WERI-Rb-1 (cell line): ENCODE measurements at regions not wholly inside any gene's neighbourhood (a gene's known extent, or its start where the extent isn't known, plus 50 kb on each side); places are given as distances from the start of the nearest gene placed in this dataset.

Source experiments
- DNase-seq: peaks from one replicate; pipeline ENCODE4 v3.0.0-alpha.2; 2020
- H3K27ac ChIP-seq: fragments of 250-450 bp; sonication (Bioruptor Pico); 2 replicates; pipeline ENCODE4 v1.5.1; 2020; ENCODE audit warnings: mild to moderate bottlenecking, moderate library complexity
- H3K27me3 ChIP-seq: fragments of 250-450 bp; sonication (Bioruptor Pico); 2 replicates; pipeline ENCODE4 v1.5.1; 2021; ENCODE audit warnings: mild to moderate bottlenecking, low read depth, moderate library complexity; ENCODE audit not compliant: insufficient read depth, severe bottlenecking
- H3K36me3 ChIP-seq: fragments of 250-450 bp; sonication (Bioruptor Pico); 2 replicates; pipeline ENCODE4 v1.5.1; 2020; ENCODE audit warnings: mild to moderate bottlenecking, moderate library complexity
- H3K4me3 ChIP-seq: 2 replicates; pipeline ENCODE4 v1.5.1; 2011; ENCODE audit warnings: low read depth, mild to moderate bottlenecking, control low read depth, low read length
- H3K9me3 ChIP-seq: fragments of 250-450 bp; sonication (Bioruptor Pico); 2 replicates; pipeline ENCODE4 v1.5.1; 2021; ENCODE audit warnings: mild to moderate bottlenecking, moderate library complexity; ENCODE audit not compliant: severe bottlenecking
- CTCF ChIP-seq: IDR thresholded peaks from 2 replicates; pipeline ENCODE4 v1.5.1; 2011; ENCODE audit warnings: low read depth, mild to moderate bottlenecking, control low read depth, inconsistent platforms, low read length

DNA sequence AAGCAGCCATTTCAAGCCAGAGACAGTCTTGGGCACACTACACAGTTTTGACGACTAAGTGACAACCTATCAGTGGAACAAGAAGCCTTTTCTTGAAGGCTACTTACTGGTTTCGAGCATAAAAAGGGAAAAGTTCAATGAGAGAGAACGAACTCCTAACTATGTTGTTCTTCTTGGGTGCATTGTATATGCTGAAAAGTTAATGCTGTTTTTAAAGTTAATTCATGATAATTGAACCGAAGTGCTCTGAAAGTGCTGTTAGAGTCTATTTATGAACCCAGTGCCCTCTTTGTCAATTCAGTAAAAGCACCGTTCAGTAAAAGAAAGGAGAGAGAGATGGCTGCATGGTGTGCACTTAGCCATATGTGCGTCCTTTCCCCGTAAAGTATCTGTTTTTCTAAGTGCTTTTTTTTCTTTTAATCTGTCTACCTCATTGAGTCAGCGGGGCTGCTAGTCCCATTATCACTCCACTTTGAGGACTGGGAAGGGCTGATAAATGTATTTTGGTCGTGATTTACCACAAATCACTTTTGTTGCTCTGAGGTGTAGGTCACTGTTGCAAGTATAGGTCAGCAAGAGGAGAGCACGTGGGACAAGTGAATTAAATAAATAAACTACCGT lies 380.7 kb upstream of the GOLIM4 start:
- Histone ChIP-seq H3K36me3 (no peaks in the 10 kb centered on the region), H3K27ac (no peak overlapping the region), H3K27me3 (no peaks in the 10 kb centered on the region), H3K4me3 (no peak overlapping the region), H3K9me3 (no peaks in the 10 kb centered on the region)
- no peak for DNase-seq
- TF ChIP-seq CTCF, result no peak

DNA sequence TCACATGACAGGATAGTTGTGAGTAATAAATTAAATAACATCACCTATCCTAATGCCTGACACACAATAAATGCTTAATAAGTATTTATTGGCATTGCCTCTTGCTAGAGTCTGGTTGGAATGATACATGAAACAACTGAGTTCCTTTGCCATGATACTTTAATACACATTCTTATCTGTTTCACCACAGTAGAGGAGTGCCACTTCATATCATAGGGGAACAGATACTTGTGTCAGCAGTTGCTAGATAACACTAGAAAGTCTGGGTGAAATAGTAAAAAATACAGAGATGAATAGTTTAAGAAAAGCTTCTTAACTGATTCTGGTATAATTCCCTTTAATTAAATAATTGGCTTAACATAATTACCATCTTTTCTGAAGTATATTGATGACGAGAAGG lies 380.0 kb upstream of the GOLIM4 start:
- H3K4me3 ChIP-seq, result no peak overlapping the region
- H3K27me3 ChIP-seq, result no peaks in the 10 kb centered on the region
- no peaks in the 10 kb centered on the region for H3K9me3 ChIP-seq
- TF ChIP-seq CTCF, result no peak
- no peaks in the 10 kb centered on the region for H3K36me3 ChIP-seq
- DNase-seq, result no peak
- H3K27ac ChIP-seq, result no peak overlapping the region

DNA sequence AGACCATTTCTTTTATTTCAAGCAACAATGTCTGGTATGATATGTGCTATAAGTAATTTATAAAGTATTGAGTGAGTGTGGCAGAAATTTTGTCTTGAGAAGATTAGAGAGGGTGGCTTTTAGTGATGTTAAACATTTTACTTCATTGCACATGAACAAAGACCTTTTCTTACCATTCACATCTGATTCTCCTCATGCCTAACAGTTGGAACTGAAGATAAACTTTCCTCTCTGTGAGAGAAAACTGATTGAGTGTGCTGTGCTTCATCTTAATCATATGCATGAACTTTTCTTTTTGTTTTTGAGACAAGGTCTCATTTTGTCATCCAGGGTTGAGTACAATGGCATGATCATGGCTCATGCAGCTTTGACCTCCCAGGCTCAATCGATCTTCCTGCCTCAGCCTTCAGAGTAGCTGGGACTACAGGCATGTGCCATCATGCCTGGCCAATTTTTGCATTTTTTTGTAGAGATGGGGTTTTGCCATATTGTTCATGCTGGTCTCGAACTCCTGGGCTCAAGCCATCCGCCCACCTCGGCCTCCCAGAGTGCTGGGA lies 377.7 kb upstream of the GOLIM4 start:
- no peaks in the 10 kb centered on the region for H3K36me3 ChIP-seq
- H3K27ac ChIP-seq, result no peak overlapping the region
- no peaks in the 10 kb centered on the region for H3K27me3 ChIP-seq
- no peaks in the 10 kb centered on the region for H3K9me3 ChIP-seq
- H3K4me3 ChIP-seq, result no peak overlapping the region
- no peak for TF ChIP-seq CTCF
- DNase-seq, result no peak

DNA sequence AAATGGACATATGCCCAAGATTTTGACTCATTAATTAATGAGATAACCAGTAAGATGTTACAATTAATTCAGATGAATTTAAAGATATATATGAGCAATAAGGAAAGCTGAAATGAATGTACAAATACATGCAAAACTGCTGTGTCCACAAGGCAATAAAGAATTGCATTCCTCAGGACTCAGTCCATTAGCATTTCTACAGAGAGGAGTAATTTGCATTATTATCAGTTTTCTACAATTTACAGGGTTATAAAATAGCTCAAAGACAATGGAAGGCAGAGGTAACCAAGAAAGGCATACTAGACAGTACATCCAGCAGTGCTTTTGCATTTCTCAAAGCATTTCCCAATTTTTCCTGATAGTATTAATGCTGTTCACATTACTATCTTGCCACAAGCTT lies 377.1 kb upstream of the GOLIM4 start:
- Histone ChIP-seq H3K9me3 (no peaks in the 10 kb centered on the region), H3K27me3 (no peaks in the 10 kb centered on the region), H3K27ac (no peak overlapping the region), H3K4me3 (no peak overlapping the region), H3K36me3 (no peaks in the 10 kb centered on the region)
- no peak for TF ChIP-seq CTCF
- DNase-seq, result no peak

DNA sequence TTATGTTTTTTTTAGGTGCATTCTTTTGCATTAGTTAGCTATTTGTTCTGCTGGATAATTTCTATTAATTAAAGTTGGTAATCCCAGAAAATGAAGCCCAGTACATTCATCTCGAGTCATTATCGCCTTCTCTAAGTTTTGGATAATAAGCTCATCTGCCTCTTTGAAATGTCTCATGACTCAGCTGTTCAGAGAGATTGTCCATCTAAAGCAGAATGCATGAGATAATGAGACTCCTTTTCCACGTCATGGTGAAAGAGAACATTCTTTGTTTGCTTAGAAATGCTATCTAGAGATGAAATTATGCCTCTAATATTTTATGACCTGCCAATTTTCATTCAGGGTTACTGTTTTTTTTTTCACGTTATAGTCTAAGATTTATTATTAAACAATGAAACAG lies 374.7 kb upstream of the GOLIM4 start:
- no peaks in the 10 kb centered on the region for H3K27me3 ChIP-seq
- H3K27ac ChIP-seq, result no peak overlapping the region
- no peak overlapping the region for H3K4me3 ChIP-seq
- H3K9me3 ChIP-seq, result no peaks in the 10 kb centered on the region
- no peaks in the 10 kb centered on the region for H3K36me3 ChIP-seq
- no peak for DNase-seq
- no peak for TF ChIP-seq CTCF

GRCh38 chr3:168469436-168469835 lies 373.7 kb upstream of the GOLIM4 start:
- Histone ChIP-seq H3K9me3 (no peaks in the 10 kb centered on the region), H3K27me3 (no peaks in the 10 kb centered on the region), H3K4me3 (no peak overlapping the region), H3K36me3 (no peaks in the 10 kb centered on the region), H3K27ac (no peak overlapping the region)
- no peak for DNase-seq
- TF ChIP-seq CTCF, result no peak
